ENCODE measurements at regions not wholly inside any gene's neighbourhood (a gene's known extent, or its start where the extent isn't known, plus 50 kb on each side); places are given as distances from the start of the nearest gene placed in this dataset.

GRCh38 chr3:923161-923910, 169.5 kb upstream of the CNTN6 start:
- TF ChIP-seq POLR2A (IDR thresholded peaks at IDR 0.05; ENCODE audit: low read depth, low read length) (no peak), TAF1 (IDR thresholded peaks at IDR 0.05; ENCODE audit: low read depth, low read length) (no peak), POLR2AphosphoS5 (IDR thresholded peaks at IDR 0.05; ENCODE audit: low read depth, low read length) (no peak), PAX5 (IDR thresholded peaks at IDR 0.05; ENCODE audit: insufficient read depth, low read length, severe bottlenecking) (no peak), SPI1 (IDR thresholded peaks at IDR 0.05; ENCODE audit: low read depth, low read length) (no peak)
